HG03457 (cell line): ENCODE measurements at regions not wholly inside any gene's neighbourhood (a gene's known extent, or its start where the extent isn't known, plus 50 kb on each side); places are given as distances from the start of the nearest gene placed in this dataset.
"Not testable (repeated sequence)": the region's sequence is repeated elsewhere in the genome, so short reads cannot be mapped to it uniquely, and the experiment has no call there.

Experiments
- ATAC-seq: cut with Tn5 transposase; IDR thresholded peaks from one replicate; pipeline ENCODE4 v1.9.1; 2021; ENCODE audit warnings: moderate number of reproducible peaks; ENCODE audit not compliant: unreplicated experiment

DNA sequence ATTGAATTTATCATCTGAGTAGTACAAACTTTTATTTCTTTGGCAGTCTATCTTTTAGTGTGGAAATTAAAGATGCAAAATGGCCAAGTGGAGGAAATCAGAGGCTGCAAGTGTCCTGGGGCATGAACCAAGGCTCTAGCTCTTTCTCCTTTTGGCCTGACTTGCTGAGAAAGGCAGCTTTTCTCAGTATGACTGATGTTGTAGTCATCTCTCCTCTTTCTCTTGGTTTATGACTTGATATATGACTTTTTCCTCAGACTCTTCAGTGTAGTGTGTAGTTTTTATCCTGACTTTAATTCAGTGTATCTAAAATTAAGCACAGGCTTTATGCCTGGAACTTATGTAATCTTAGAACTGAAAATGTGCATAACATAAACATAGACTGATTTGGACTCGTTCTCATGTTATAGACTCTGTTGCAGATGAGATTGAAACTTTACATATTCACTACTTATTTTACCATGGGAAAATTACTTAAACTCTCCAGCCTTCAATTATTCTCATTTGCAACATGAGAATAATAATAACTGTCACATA lies 65.7 kb downstream of the SLITRK5 start:
- no peak for ATAC-seq

DNA sequence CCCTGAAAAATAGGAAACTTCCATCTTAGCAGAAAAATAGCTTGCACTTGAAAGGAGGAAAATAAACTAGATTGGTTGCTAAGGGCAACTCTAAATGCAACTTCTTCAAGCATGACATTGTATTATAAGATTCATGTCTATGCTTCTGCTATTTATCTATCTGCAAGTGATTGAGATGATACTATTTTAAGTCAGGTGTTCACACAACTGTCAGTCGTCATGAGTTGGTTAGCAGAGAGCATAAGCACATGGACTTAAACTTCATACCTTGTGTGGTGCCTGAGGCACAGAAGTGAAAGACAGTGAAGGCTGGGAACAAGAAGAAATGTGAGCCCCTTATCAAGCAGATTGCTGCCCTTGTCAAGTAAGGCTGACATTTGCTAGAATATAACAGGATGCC lies 82.9 kb downstream of the SLITRK5 start:
- ATAC-seq = no peak

DNA sequence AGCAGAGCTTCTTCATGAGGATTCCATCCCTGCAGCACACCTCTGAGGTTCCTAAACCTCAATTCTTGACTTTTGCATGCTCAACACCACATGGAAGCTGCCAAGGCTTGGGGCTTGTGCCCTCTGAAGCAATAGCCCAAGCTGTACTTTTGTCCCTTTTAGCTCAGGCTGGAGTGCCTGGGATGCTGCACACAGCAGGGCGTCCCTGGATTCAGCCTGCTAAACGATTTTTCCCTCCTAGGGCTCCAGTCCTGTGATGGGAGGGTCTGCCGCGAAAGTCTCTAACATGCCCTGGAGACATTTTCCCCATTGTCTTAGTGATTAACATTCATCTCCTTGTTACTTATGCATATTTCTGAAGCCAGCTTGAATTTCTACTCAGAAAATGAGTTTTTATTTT lies 98.3 kb downstream of the SLITRK5 start:
- ATAC-seq = no peak

DNA sequence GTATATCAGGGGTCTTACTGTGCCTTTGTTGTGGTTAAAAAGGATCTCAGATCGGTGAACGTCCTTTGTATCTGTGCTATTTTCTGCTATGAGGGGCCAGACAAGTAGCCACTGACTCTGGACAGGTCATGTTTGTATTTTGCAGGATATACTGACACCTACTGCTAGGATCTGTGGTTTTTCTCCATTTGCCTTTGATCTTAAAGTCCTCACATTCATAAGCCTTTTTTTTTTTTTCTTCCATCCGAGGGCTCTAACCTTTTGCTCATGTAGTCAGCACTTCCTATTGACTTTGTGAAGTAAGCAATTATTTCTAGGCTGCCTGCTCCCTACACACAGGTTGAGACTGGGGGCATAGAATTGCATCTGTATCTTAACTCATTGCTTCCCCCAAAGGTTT lies 106.2 kb downstream of the SLITRK5 start:
- no peak for ATAC-seq

DNA sequence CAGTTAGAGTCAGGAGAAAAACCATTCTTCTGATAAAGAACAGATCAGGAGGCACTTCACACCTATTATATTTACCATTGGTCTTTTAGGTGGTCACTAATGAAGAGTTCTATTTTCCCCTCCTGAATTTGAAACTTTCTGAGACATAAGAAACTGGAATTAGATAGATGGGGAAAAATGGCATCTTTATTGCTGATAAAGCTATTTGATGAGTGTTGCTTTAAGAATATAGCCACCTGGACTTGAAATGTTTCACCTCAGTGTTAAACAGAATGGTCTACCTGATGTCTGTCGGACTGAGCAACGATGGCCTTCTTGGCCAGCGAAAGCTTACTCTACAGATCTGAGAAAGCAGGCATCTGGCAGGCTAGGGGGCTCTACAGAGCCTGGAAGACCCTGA lies 107.0 kb downstream of the SLITRK5 start:
- ATAC-seq = no peak

DNA sequence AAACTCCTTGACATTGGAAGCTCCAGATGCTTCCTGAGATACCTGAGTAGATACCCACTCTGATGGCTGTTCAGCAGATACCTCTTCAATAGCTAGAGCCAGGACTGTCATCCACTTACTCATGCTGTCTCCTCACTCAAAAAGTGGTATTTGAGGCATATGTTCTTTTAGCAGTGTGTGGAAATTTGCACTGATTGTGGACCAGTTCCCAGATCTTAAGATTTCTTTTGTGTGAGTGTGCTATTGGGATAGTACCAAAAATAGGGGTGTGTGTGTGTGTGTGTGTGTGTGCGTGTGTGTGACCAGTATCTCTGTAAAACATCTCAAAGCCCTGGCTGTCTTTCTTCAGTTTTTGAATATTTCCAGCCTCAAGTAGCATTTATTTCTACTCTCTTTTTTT lies 108.3 kb downstream of the SLITRK5 start:
- ATAC-seq = no peak

DNA sequence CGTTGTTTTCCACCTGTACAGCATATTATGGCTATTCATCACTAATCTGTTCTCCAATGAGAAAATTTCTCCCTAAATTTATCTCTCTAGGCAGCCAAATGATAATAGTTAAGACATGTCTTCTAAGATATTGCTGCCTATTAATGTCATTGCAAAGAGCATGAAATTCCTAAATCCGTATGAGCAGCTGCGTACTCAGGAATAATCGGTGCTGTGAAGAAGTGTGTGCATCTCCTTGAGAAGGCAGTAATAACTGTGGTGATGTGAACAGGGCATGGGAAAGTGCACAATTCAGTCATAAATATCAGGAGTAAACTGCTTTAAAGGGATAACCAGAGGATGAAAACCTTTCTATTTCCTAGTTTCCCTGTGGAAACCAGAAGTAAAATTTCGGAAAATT lies 112.2 kb downstream of the SLITRK5 start:
- no peak for ATAC-seq

DNA sequence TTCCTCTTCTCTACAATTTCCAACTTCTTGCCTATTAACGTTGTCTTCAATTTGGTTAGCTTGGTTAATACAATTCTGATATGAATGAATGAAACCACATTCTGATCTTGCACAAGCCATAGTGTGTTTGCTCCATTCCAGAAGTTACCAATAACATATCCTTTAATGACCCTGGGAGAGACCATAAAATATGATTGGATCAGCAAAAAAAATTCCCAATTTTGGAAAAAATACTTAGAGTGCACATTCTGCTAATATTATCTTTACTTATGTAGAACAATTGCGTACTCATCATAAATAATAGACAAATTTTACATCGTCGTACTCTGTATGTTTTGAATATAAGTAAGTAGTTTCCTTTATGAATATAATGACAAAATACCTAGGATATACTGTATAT lies 117.2 kb downstream of the SLITRK5 start:
- ATAC-seq = no peak

DNA sequence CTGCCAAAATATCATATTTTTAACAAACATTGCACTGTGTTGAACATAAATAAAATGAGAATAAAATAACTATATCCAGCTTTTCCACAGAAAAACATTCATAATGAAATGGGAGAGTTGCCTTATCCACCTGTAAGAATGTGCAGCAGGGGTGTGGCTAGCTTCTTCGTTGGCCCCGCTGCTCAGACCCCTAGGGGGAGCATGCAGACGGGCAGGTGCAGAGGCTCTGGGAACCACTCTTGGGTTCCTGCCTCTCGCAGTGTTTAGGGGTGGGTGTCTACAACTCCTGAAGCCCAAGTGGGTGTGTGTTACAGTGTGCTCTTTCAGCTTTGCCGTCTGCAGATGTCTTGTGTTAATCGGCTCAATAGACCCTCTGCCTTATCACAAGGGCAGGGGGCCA lies 121.7 kb downstream of the SLITRK5 start:
- no peak for ATAC-seq

DNA sequence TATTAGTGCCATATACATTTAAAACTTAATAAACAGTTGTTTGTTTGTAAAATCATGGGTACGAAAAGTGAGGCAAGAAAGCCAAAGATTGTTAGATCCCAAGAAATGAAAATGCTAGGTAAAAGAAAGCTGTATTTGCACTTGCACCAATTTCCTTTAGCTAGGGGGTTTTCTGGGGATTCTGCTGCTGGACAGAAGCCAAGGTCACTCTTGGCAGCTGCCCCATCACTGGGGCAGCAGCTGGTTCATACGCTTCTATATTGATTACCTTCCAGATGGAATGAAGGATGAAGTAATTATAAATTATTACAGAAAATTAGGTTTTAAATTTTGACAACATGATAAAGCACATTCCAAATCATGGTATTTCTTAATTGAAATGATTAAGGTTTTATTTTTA lies 127.4 kb downstream of the SLITRK5 start:
- ATAC-seq = no peak

DNA sequence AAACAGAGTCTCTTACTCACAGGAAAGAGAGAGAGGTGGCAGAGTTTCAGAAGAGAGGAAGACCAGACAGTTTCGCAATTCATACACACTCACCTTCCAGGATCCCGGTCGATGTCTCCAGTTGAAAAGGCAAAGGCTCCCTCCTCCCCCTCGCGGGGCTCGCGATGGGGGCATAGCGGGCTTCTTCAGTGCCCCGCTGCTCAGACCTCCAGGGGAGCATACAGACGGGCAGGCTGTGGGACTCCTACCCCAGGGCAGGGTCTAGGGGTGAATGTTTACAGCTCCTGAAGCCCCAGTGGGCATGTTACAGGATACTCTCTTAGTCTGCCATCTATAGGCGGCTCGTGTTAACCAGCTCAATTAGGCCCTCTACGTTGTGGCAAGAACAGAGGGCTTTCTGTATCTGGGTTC lies 139.2 kb downstream of the SLITRK5 start:
- no peak for ATAC-seq

DNA sequence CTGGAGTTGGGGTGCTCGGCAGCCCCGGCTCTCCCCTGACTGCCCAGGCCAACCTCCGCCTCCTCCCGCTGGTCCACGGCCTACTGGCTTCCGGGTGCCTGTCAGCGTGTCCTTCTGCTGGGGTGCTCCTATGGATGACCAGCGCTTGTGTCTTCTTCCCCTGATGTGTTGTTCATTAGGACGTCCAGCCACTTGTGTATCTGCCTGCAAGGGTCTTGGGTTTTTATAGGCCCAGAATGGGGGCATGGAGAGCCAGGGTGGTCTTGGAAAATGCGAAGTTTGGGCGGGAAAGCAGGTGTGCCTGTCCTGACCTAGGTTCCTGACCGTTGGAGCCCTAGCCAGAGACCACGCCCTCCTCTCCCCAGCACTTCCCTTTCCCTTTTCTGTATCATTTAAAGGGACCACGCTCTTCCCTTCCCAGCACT lies 139.8 kb downstream of the SLITRK5 start:
- ATAC-seq = no peak

DNA sequence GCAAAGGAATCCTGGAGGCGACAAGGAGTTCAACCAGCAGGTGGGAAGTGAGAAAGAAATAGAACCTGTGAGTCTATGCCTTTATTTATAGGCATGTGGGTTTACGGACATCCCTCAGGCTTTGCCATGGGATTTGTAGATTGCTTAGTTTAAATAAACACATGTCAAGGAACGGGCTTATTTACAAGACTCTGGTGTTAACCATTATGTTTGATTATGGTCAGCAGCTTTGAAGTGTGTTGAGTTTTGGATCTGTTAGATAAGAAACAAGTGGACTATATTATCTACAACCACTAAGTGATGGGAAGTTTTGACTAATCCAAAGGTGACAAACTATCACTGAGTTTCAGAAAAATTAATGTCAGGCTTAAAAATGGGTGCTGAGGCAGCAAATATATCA lies 143.2 kb downstream of the SLITRK5 start:
- ATAC-seq = no peak

DNA sequence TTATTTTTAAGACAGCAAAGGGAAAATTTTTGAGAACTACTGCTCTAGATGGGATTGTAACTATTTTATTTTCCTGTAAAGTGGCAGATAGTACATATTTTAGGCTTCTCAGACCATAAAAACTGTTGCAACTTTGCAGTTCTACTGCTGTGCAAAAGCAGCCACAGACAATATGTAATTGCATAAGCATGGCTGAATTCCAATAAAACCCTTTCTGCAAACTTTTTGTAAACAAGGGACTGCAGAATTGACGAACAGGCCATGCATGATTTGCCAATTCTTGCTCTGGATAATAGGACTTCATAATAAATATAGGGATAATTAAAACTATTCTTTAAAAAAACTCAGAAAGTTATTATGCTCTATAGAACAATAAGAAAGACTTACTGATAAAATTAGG lies 149.1 kb downstream of the SLITRK5 start:
- ATAC-seq = no peak

DNA sequence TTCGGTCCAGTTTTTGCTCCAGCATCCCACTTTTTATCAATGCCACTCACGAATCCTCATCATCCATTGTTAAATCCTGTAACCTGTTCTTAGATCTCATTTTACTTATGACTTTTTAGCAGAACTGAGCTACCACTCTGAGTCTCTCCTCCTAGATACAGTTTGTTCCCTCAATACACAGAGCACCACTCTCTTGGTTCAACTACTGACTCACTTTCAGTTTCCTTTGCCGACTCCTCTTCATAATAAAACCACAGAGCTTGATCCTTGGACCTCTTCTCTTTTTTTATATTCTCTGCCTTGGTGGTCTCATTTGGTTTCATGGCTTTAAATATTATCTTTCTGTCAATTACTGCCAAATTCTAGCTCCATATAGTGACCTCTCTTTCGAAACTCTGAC lies 150.3 kb downstream of the SLITRK5 start:
- ATAC-seq = no peak

DNA sequence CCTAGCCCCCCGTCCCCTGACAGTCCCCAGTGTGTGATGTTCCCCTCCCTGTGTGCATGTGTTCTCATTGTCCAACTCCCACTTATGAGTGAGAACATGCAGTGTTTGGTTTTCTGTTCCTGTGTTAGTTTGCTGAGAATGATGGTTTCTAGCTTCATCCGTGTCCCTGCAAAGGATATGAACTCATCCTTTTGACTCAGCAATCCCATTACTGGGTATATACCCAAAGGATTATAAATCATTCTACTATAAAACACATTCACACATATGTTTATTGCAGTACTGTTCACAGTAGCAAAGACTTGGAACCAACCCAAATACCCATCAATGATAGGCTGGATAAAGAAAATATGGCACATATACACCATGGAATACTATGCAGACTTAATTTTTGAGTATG lies 155.1 kb downstream of the SLITRK5 start:
- ATAC-seq = not testable (repeated sequence)

DNA sequence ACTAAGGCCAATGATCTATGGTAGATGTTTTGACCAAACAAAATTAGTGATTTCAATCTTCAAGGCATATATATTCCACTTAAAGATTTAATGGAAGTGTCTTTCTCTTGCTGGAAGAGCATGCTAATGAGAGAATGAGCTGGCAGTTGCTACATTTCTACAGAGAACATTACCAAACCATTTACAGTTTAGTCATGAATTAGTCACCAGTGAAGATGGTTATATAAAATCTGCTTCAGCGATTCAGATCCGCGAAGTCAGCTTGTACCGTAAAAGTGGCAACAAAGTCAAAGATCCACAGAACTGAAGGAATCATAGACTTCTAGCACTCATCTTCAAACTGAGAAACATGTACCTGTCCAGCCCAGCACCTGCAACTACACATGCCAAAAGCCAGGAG lies 156.3 kb downstream of the SLITRK5 start:
- no peak for ATAC-seq

DNA sequence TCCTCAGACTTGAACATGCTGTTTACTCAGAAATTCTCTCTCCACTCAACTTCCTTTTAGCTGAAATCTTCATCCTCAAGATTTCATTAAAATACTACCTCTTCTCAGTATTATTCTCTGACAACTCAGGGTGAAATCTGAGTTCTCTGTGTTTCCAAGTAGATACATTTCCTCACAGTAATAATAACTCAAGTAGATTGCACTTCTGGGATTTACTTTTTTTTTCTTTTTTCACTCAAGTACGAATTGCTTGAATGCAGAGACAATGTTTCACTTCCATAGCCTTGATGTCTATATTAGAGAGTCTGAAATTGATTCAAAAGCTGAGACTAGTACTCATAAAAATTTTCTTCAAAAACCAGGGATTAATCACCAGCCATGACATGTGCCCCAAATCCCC lies 166.4 kb downstream of the SLITRK5 start:
- ATAC-seq = no peak

DNA sequence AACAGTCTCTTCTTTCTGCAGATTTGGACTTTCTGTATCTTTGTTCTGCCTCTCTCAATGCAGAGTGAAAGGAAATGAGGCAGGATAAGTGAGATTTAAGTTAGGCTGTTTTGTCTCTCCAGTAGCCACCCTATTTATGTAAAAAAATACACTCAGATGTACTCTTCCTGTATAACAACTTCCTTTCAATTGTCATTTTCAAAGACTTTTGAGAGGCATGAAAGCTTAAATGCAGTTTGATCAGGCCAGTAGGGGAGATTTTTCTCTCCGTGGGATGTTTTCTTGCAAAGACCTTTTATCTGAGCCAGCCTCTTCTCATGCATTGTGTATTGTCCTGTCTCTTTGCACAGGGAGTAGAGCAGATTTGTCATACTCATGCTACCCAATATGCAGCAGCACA lies 166.8 kb downstream of the SLITRK5 start:
- ATAC-seq = no peak

DNA sequence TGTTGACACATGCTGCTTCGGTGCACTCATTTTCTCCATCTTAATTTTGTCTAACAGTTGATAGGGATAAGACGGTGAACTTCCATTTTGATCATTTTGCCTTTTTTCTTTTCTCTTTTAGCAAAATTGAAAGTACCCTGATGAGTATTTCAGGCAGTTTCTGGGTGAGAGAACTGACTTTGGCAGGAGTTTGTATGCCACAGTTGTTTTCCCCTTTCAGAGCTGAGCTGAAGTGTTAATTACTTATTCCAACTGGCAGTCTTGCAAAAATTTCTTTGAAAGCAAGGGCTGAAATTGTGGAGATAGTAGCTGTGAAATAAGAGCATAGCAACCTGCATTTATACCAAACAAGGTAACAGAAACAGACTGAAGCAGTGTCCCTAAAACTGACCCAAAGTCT lies 180.2 kb downstream of the SLITRK5 start:
- no peak for ATAC-seq

DNA sequence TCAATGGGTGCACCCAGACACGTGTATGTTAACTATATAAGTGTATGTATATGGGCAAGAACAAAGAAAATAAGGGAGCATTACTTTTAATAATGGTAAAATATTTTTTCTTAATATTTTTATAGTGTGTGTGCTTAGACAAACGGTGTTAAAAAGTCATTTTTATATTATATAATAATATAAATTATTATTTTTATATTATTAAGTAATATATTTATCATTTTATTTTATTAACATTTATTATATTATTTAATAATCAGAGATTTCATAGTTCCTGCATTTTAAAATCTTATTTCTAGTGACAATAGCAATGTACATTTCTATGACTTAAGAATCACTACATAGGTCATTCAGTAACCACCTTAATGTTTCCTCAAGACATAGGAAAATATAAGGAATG lies 184.4 kb downstream of the SLITRK5 start:
- no peak for ATAC-seq

DNA sequence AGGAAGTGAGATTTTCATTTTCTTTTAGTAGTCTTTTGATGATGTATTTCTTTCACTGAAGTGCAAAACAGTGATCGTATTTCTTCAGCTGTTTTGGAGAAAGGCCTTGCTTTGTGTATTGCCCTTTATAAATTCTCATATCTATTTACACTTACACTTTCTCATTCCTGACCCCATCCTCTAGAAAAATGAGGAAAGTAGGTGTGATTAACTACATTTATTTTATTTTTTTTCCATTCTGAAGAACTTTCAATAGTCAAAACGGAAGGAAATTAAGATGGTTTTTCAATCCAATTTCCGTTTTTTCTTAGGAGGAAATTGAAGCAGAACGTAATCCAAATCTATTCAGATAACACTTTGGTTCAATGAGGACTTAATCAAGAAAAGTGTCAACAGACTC lies 188.1 kb downstream of the SLITRK5 start:
- ATAC-seq = no peak

DNA sequence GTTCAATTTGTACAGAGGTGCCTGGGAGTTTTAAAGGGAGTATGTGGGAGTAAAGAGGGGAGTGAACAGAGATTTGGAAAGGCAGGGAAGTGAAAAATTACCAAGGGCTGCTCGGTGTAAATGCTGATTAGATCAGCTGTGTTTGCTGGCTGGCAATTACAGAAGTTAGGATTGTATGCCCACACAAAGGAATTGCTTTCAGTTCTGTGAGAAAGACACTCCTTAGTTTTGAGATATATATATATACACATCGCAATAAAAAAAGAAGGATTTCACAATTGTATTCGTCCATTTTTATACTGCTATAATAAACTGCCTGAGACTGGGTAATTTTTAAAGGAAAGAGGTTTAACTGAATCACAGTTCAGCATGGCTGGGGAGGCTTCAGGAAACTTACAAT lies 196.3 kb downstream of the SLITRK5 start:
- ATAC-seq = no peak

DNA sequence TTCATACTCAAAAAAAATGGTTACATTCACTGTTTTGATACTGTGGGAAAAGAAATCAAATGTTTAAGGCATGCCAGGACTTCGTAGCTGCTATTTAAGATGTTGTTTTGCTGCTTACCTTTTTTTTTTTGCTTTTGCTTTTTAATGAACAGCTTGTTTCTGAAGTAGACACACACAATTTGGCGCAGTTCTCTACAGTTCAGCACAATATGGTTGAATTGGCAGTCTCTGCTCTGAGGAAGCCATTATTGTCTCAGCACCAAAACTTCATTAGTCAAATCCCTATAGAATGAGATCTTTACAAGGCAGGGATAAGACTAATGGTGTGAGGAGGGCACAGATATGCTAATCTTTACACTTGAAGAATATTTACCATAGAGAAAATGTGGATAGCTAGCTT lies 197.6 kb downstream of the SLITRK5 start:
- ATAC-seq = no peak
